SK-N-MC (cell line): ENCODE measurements at regions not wholly inside any gene's neighbourhood (a gene's known extent, or its start where the extent isn't known, plus 50 kb on each side); places are given as distances from the start of the nearest gene placed in this dataset.

Experiments
- EZH2 ChIP-seq: fragments of 200-600 bp; sonication (generic); IDR thresholded peaks from one replicate; pipeline ENCODE4 v1.6.1; 2017; ENCODE audit warnings: antibody characterized with exemption
- POLR2AphosphoS5 ChIP-seq: IDR thresholded peaks from 2 replicates; pipeline ENCODE4 v1.6.1; 2012; ENCODE audit warnings: mild to moderate bottlenecking, low read depth, low read length, borderline replicate concordance

DNA sequence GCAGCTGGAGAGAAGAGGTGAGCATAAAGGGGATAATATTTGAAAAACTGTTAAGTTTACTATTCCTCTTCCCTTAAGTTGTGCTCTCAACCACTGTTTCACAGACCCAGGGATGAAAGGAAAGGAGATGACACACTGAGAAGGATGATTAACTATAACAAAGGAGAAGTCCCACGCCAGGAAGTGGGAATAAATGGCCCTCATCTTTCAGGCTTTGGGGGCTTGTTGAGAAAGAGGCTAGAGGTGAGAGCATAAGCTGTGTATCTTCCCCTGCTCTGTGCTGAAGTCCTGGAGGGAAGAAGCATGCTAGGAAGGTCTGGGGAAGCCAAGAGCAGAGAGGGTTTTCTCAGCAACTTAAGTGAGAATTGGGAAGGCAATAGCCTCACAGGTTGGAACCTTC lies 399.1 kb upstream of the ATP5MC3 start:
- TF ChIP-seq POLR2AphosphoS5 (no peak), EZH2 (no peak)
